Head of caudate nucleus (tissue), 42 donors: ENCODE measurements at regions not wholly inside any gene's neighbourhood (a gene's known extent, or its start where the extent isn't known, plus 50 kb on each side); places are given as distances from the start of the nearest gene placed in this dataset.

Source experiments
- DNase-seq, 42 donors: peaks; one replicate each; pipeline versions ENCODE4 v3.0.0 to v3.0.0-alpha.2; 2020 to 2021; ENCODE audit warnings: mixed read lengths in 7 of 42
- intact Hi-C: fragments of 100-400 bp; cut with DNase I; formaldehyde crosslinking; loops from one replicate; pipeline ENCODE4 v1.15.0; 2022

- intact Hi-C loops = no loop called here
- no peak for DNase-seq
Observed at GRCh38 chr10:10270126-10271050, 747.3 kb upstream of the CELF2 start.

- DNase-seq = no peak
- intact Hi-C loops = no loop called here
Observed at GRCh38 chr10:10271639-10272192, 746.0 kb upstream of the CELF2 start.

- DNase-seq = no peak
- intact Hi-C loops = no loop called here
Observed at GRCh38 chr10:10273661-10274060, 744.0 kb upstream of the CELF2 start.

- intact Hi-C loops = no loop called here
- no peak for DNase-seq
Observed at GRCh38 chr10:10279906-10280305, 737.8 kb upstream of the CELF2 start.

- intact Hi-C loops = no loop called here
- no peak for DNase-seq
Observed at GRCh38 chr10:10292501-10292900, 725.2 kb upstream of the CELF2 start.

GRCh38 chr10:10293041-10293440, 724.6 kb upstream of the CELF2 start:
- intact Hi-C loops = no loop called here
- peak in 5 of 42 donors; percentile 14 to 31 (median 21) for DNase-seq

GRCh38 chr10:10293481-10293951, 724.2 kb upstream of the CELF2 start:
- DNase-seq = peak in 6 of 42 donors; percentile 3 to 38 (median 14)
- intact Hi-C loops = no loop called here

GRCh38 chr10:10294184-10294880, 723.3 kb upstream of the CELF2 start:
- intact Hi-C loops = no loop called here
- DNase-seq = peak in 1 of 42 donors; percentile 39

- DNase-seq = peak; percentile 4 to 75 (median 54)
- intact Hi-C loops = no loop called here
Observed at GRCh38 chr10:10294881-10295529, 722.7 kb upstream of the CELF2 start.

GRCh38 chr10:10295537-10295936, 722.1 kb upstream of the CELF2 start:
- intact Hi-C loops = no loop called here
- peak in 2 of 42 donors; percentile 8 to 38 for DNase-seq

GRCh38 chr10:10302689-10303088, 715.0 kb upstream of the CELF2 start:
- intact Hi-C loops = no loop called here
- DNase-seq = no peak

GRCh38 chr10:10307036-10307435, 710.6 kb upstream of the CELF2 start:
- intact Hi-C loops = no loop called here
- no peak for DNase-seq

GRCh38 chr10:10307551-10307950, 710.1 kb upstream of the CELF2 start:
- intact Hi-C loops = no loop called here

GRCh38 chr10:10310498-10310897, 707.2 kb upstream of the CELF2 start:
- DNase-seq = no peak
- intact Hi-C loops = no loop called here

More at GRCh38 chr10:10307551-10307950, 710.1 kb upstream of the CELF2 start:
- no peak for DNase-seq

GRCh38 chr10:10311966-10312365, 705.7 kb upstream of the CELF2 start:
- DNase-seq = no peak
- intact Hi-C loops = no loop called here

- DNase-seq = no peak
- intact Hi-C loops = no loop called here
Observed at GRCh38 chr10:10313149-10313835, 704.4 kb upstream of the CELF2 start.

- intact Hi-C loops = no loop called here
Observed at GRCh38 chr10:10314626-10315025, 703.0 kb upstream of the CELF2 start.

GRCh38 chr10:10315989-10316388, 701.7 kb upstream of the CELF2 start:
- intact Hi-C loops = no loop called here
- no peak for DNase-seq

More at GRCh38 chr10:10314626-10315025, 703.0 kb upstream of the CELF2 start:
- DNase-seq = no peak

GRCh38 chr10:10317151-10317550, 700.5 kb upstream of the CELF2 start:
- intact Hi-C loops = no loop called here
- no peak for DNase-seq
